IMR-90 (cell line): ENCODE measurements at regions not wholly inside any gene's neighbourhood (a gene's known extent, or its start where the extent isn't known, plus 50 kb on each side); places are given as distances from the start of the nearest gene placed in this dataset.

Source experiments
- ATAC-seq: fragments of 200-7000 bp; cut with Tn5 transposase; 2 replicates; pipeline ENCODE4 v1.9.1; 2020; ENCODE audit warnings: low read depth, mild to moderate bottlenecking, moderate library complexity
- BruUV-seq: library from RNA; stranded (reverse); fragments of 400-500 nt; replicated peaks from 2 replicates; lab custom pipeline; 2021; lab: Mats Ljungman, UMichigan
- CTCF ChIA-PET: fragments of 300-600 bp; formaldehyde crosslinking; extraction: SDS; loops from one replicate; lab custom pipeline; 2021; ENCODE audit warnings: antibody characterized with exemption; lab: Yijun Ruan, JAX
- POLR2A ChIA-PET: fragments of 300-600 bp; sonication (Branson Sonifier 250); formaldehyde crosslinking; loops from one replicate; lab custom pipeline; 2022; ENCODE audit warnings: antibody characterized with exemption; ENCODE audit not compliant: unreplicated experiment; lab: Charles Lee
- DNase-seq: peaks from one replicate; pipeline ENCODE4 v3.0.0; 2013
- H2AFZ ChIP-seq: replicated peaks from 2 replicates; pipeline ENCODE3; 2013; ENCODE audit warnings: low read length, mild to moderate bottlenecking; ENCODE audit not compliant: poor library complexity
- H2AK5ac ChIP-seq: 2 replicates; pipeline ENCODE4 v1.6.1; 2013; ENCODE audit warnings: low read depth, low read length, inconsistent platforms
- H2AK9ac ChIP-seq: replicated peaks from 2 replicates; pipeline ENCODE3; 2013; ENCODE audit warnings: mild to moderate bottlenecking, low read depth, low read length, moderate library complexity; ENCODE audit not compliant: poor library complexity
- H2BK120ac ChIP-seq: 2 replicates; pipeline ENCODE4 v1.6.1; 2013; ENCODE audit warnings: low read depth, low read length, inconsistent platforms
- H2BK15ac ChIP-seq: 3 replicates; pipeline ENCODE4 v1.6.1; 2013; ENCODE audit warnings: low read depth, low read length, inconsistent platforms
- H2BK20ac ChIP-seq: 2 replicates; pipeline ENCODE4 v1.6.1; 2013; ENCODE audit warnings: low read depth, mild to moderate bottlenecking, inconsistent platforms, low read length, moderate library complexity
- H2BK5ac ChIP-seq: 2 replicates; pipeline ENCODE4 v1.6.1; 2013; ENCODE audit warnings: mild to moderate bottlenecking, low read depth, low read length, inconsistent platforms; ENCODE audit not compliant: poor library complexity, severe bottlenecking
- H3K14ac ChIP-seq: replicated peaks from 2 replicates; pipeline ENCODE4 v1.6.1; 2013; ENCODE audit warnings: low read depth, low read length, inconsistent platforms
- H3K18ac ChIP-seq: 2 replicates; pipeline ENCODE4 v1.6.1; 2013; ENCODE audit warnings: low read depth, low read length, control low read depth
- H3K23ac ChIP-seq: 2 replicates; pipeline ENCODE4 v1.6.1; 2013; ENCODE audit warnings: low read depth, low read length, inconsistent platforms
- H3K27ac ChIP-seq: 2 replicates; pipeline ENCODE4 v1.5.1; 2013; ENCODE audit warnings: mild to moderate bottlenecking, control low read depth, low read length; ENCODE audit not compliant: insufficient read depth
- H3K27me3 ChIP-seq: 2 replicates; pipeline ENCODE4 v1.6.1; 2013; ENCODE audit warnings: low read length; ENCODE audit not compliant: control insufficient read depth, insufficient read depth
- H3K36me3 ChIP-seq: 2 replicates; pipeline ENCODE4 v1.6.1; 2013; ENCODE audit warnings: low read length, mixed read lengths; ENCODE audit not compliant: control insufficient read depth, insufficient read depth
- H3K4ac ChIP-seq: 2 replicates; pipeline ENCODE4 v1.6.1; 2013; ENCODE audit warnings: low read depth, low read length, inconsistent platforms
- H3K4me1 ChIP-seq: 2 replicates; pipeline ENCODE4 v1.6.1; 2013; ENCODE audit warnings: low read length, mixed read lengths; ENCODE audit not compliant: control insufficient read depth, insufficient read depth
- H3K4me2 ChIP-seq: 2 replicates; pipeline ENCODE4 v1.6.1; 2013; ENCODE audit warnings: low read depth, mild to moderate bottlenecking, control low read depth, low read length, moderate library complexity
- H3K4me3 ChIP-seq: 2 replicates; pipeline ENCODE4 v1.5.1; 2013; ENCODE audit warnings: low read depth, mild to moderate bottlenecking, control low read depth, low read length, moderate library complexity; ENCODE audit not compliant: insufficient read depth
- H3K56ac ChIP-seq: 2 replicates; pipeline ENCODE4 v1.6.1; 2013; ENCODE audit warnings: low read length, inconsistent platforms; ENCODE audit not compliant: insufficient read depth; ENCODE audit errors: extremely low read depth
- H3K79me1 ChIP-seq, 2 experiments: 2 replicates each; pipeline ENCODE4 v1.6.1; 2013; ENCODE audit warnings: low read length in 2 of 2, inconsistent platforms in 1 of 2, low read depth in 1 of 2
- H3K9ac ChIP-seq: 2 replicates; pipeline ENCODE4 v1.6.1; 2013; ENCODE audit warnings: low read depth, low read length, control low read depth
- H3K9me1 ChIP-seq: 2 replicates; pipeline ENCODE4 v1.6.1; 2013; ENCODE audit warnings: low read length, inconsistent platforms; ENCODE audit not compliant: insufficient read depth
- H3K9me3 ChIP-seq: 2 replicates; pipeline ENCODE4 v1.6.1; 2013; ENCODE audit warnings: low read length; ENCODE audit not compliant: control insufficient read depth, insufficient read depth
- H4K20me1 ChIP-seq: 2 replicates; pipeline ENCODE4 v1.6.1; 2013; ENCODE audit warnings: low read length, inconsistent platforms; ENCODE audit not compliant: insufficient read depth
- H4K5ac ChIP-seq: 2 replicates; pipeline ENCODE4 v1.6.1; 2013; ENCODE audit warnings: mild to moderate bottlenecking, low read depth, low read length, control low read depth
- H4K8ac ChIP-seq, 2 experiments: 2 replicates each; pipeline ENCODE4 v1.6.1; 2013; ENCODE audit warnings: low read depth in 2 of 2, low read length in 2 of 2, control low read depth in 1 of 2, inconsistent platforms in 1 of 2
- H4K91ac ChIP-seq: 2 replicates; pipeline ENCODE4 v1.6.1; 2013; ENCODE audit warnings: low read depth, low read length, inconsistent platforms; ENCODE audit not compliant: insufficient read depth
- BHLHE40 ChIP-seq: fragments of 150-350 bp; IDR thresholded peaks from 2 replicates; pipeline ENCODE4 v1.6.1; 2016; ENCODE audit warnings: mild to moderate bottlenecking, low read depth, low read length
- CEBPB ChIP-seq: IDR thresholded peaks from 2 replicates; pipeline ENCODE4 v1.6.1; 2012; ENCODE audit warnings: low read depth, low read length, improper control_type of control experiment
- CHD1 ChIP-seq: IDR thresholded peaks from 2 replicates; pipeline ENCODE4 v1.6.1; 2012; ENCODE audit warnings: low read depth, low read length, improper control_type of control experiment
- CTCF ChIP-seq: conservative IDR thresholded peaks from 2 replicates; pipeline ENCODE4 v1.5.1; 2012; ENCODE audit warnings: mild to moderate bottlenecking, low read depth, low read length, improper control_type of control experiment
- ELK1 ChIP-seq: fragments of 150-350 bp; IDR thresholded peaks from 2 replicates; pipeline ENCODE4 v1.6.1; 2016; ENCODE audit warnings: low read depth, mild to moderate bottlenecking, low read length, moderate library complexity, borderline replicate concordance
- FOS ChIP-seq: fragments of 150-350 bp; IDR thresholded peaks from 2 replicates; pipeline ENCODE4 v1.6.1; 2016; ENCODE audit warnings: low read depth, low read length
- MAFK ChIP-seq: IDR thresholded peaks from 2 replicates; pipeline ENCODE4 v1.6.1; 2012; ENCODE audit warnings: low read depth, low read length, improper control_type of control experiment
- MAZ ChIP-seq: IDR thresholded peaks from 2 replicates; pipeline ENCODE4 v1.6.1; 2012; ENCODE audit warnings: low read depth, mild to moderate bottlenecking, low read length, improper control_type of control experiment, moderate library complexity, borderline replicate concordance
- MXI1 ChIP-seq: IDR thresholded peaks from 2 replicates; pipeline ENCODE4 v1.6.1; 2012; ENCODE audit warnings: low read depth, mild to moderate bottlenecking, low read length, moderate library complexity, borderline replicate concordance
- NFE2L2 ChIP-seq: fragments of 150-350 bp; IDR thresholded peaks from 2 replicates; pipeline ENCODE4 v1.6.1; 2016; ENCODE audit warnings: low read depth, mild to moderate bottlenecking, low read length
- POLR2A ChIP-seq: IDR thresholded peaks from 2 replicates; pipeline ENCODE4 v1.6.1; 2012; ENCODE audit warnings: mild to moderate bottlenecking, low read depth, low read length
- RAD21 ChIP-seq: IDR thresholded peaks from 2 replicates; pipeline ENCODE4 v1.6.1; 2012; ENCODE audit warnings: low read length, improper control_type of control experiment
- RCOR1 ChIP-seq: IDR thresholded peaks from 2 replicates; pipeline ENCODE4 v1.6.1; 2012; ENCODE audit warnings: mild to moderate bottlenecking, low read length, improper control_type of control experiment; ENCODE audit not compliant: insufficient replicate concordance
- RFX5 ChIP-seq: IDR thresholded peaks from 2 replicates; pipeline ENCODE4 v1.8.0; 2012; ENCODE audit warnings: low read depth, mild to moderate bottlenecking, low read length, moderate library complexity
- SMC3 ChIP-seq: fragments of 150-350 bp; IDR thresholded peaks from 2 replicates; pipeline ENCODE4 v1.6.1; 2016; ENCODE audit warnings: low read depth, mild to moderate bottlenecking, antibody characterized with exemption, low read length, moderate library complexity
- USF2 ChIP-seq: fragments of 150-350 bp; IDR thresholded peaks from 2 replicates; pipeline ENCODE4 v1.6.1; 2017; ENCODE audit warnings: mild to moderate bottlenecking, antibody characterized with exemption, low read length, low read depth
- WGBS, 2 experiments: methylation state at CpG; one replicate each; pipeline versions ENCODE4 v1.1.5 to v1.1.7; 2013; ENCODE audit warnings: missing lambda C conversion rate in 2 of 2; ENCODE audit not compliant: insufficient read length in 1 of 2; ENCODE audit errors: extremely low coverage in 2 of 2; 5-methylcytosine and 5-hydroxymethylcytosine counted together
- dilution Hi-C: fragments of 300-500 bp; cut with HindIII; formaldehyde crosslinking; loops from one replicate; pipeline ENCODE4 v1.14.3; 2018; ENCODE audit warnings: low sequenced_read_pairs; ENCODE audit not compliant: unreplicated experiment
- in situ Hi-C: fragments of 300-500 bp; cut with MboI; formaldehyde crosslinking; loops from 3 replicates; pipeline ENCODE4 v1.14.3; 2019; ENCODE audit warnings: low sequenced_read_pairs, inconsistent platforms, mixed read lengths
- intact Hi-C: fragments of 100-400 bp; cut with micrococcal nuclease; formaldehyde crosslinking; loops from 2 replicates; pipeline ENCODE4 v1.10.0; 2022

- DNase-seq (no peak), ATAC-seq (no peak)
- Histone ChIP-seq H3K36me3 (no peaks in the 10 kb centered on the region), H3K23ac (no peak overlapping the region), H3K4me2 (no peak overlapping the region), H2BK20ac (no peak overlapping the region), H3K27ac (no peak overlapping the region), H3K18ac (no peak overlapping the region), H3K4me3 (no peak overlapping the region), H2AFZ (no peak overlapping the region), H3K9me3 (no peaks in the 10 kb centered on the region), H4K8ac (no peak overlapping the region), H2BK15ac (no peak overlapping the region), H3K9me1 (no peaks in the 10 kb centered on the region), H2BK5ac (no peak overlapping the region), H3K27me3 (no peaks in the 10 kb centered on the region), H3K4me1 (no peaks in the 10 kb centered on the region), H2BK120ac (no peak overlapping the region), H3K14ac (no peak overlapping the region), H4K20me1 (no peaks in the 10 kb centered on the region), H3K79me1 (no peaks in the 10 kb centered on the region), H4K5ac (no peak overlapping the region), H3K4ac (no peak overlapping the region), H3K56ac (no peak overlapping the region), H3K9ac (no peak overlapping the region), H2AK5ac (no peak overlapping the region), H4K91ac (no peak overlapping the region), H2AK9ac (no peak overlapping the region)
- in situ Hi-C loops = no loop called here
- BruUV-seq = no TSS peak
- TF ChIP-seq MAZ = no peak
- TF ChIP-seq CTCF = no peak
- no peak for TF ChIP-seq CEBPB
- no peak for TF ChIP-seq CHD1
- TF ChIP-seq BHLHE40 = no peak
- no peak for TF ChIP-seq RCOR1
- no peak for TF ChIP-seq SMC3
- TF ChIP-seq USF2 = no peak
- TF ChIP-seq FOS = no peak
- no peak for TF ChIP-seq MXI1
- TF ChIP-seq RFX5 = no peak
- TF ChIP-seq NFE2L2 = no peak
- TF ChIP-seq MAFK = no peak
- TF ChIP-seq ELK1 = no peak
- TF ChIP-seq RAD21 = no peak
- TF ChIP-seq POLR2A = no peak
- WGBS, 2 experiments = no CpG with 5 or more reads among the region's 1 CpG
- intact Hi-C loops = no loop called here
- ChIA-PET CTCF (no interaction called here), POLR2A (no interaction called here)
- dilution Hi-C loops = no loop called here
These were observed 408.2 kb upstream of the TUSC1 start for GRCh38 chr9:26086396-26086795.
